ENCODE measurements at regions not wholly inside any gene's neighbourhood (a gene's known extent, or its start where the extent isn't known, plus 50 kb on each side); places are given as distances from the start of the nearest gene placed in this dataset.
A peak's percentile ranks its signal among the peaks of the same experiment; 100 is the strongest.

- DNase-seq (ENCODE audit: low read depth, low spot score) = no peak
- no peak overlapping the region for H3K4me3 ChIP-seq (ENCODE audit: low read length)
Measured at GRCh38 chr22:47839595-47840227, 1077.3 kb downstream of the TBC1D22A start.

DNA sequence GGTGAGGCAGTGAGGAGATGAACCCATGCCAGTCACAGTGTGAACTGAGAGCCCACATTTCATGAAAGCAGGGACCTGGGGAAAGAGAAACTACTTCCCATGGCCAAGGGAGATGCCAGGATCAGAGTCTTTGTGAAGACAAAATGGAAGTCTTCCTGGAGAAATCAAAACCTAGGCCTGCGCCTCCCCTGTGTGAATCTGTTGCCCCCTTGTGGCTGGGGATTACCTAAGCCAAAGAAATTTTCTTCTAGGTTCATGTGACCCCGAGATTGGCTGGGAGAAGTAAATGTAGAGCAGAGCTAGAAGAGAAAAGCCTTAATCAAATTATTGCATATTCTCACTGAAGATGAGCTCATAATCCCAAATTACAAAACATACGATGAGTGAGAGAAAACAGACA, 1075.3 kb downstream of the TBC1D22A start:
- H3K4me3 ChIP-seq (ENCODE audit: low read length) = no peak overlapping the region
- peak; percentile 44 for DNase-seq (ENCODE audit: low read depth, low spot score)

DNA sequence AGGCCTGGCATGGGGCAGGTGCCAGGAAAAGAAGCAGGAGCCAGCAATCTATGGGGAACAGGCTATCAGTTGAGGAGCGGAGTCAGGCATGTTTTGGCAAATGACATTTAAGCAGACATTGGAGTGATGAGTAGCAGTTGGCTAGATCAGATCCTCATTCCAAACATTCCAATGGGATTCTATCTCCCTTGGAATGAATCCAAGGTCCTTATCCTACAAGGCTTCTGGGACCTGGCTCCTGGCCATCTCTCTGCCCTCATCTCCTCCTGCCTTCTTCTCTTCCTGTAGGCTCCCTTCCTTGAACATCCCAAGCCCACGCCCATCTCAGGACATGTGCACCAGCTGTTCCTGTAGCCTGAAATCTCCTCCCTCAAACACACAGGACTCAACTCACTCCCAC, 1074.5 kb downstream of the TBC1D22A start:
- H3K4me3 ChIP-seq (ENCODE audit: low read length) = no peak overlapping the region
- no peak for DNase-seq (ENCODE audit: low read depth, low spot score)

GRCh38 chr22:47835726-47836125, 1073.3 kb downstream of the TBC1D22A start:
- DNase-seq (ENCODE audit: low read depth, low spot score) = peak; percentile 26
- H3K4me3 ChIP-seq (ENCODE audit: low read length) = no peak overlapping the region

DNA sequence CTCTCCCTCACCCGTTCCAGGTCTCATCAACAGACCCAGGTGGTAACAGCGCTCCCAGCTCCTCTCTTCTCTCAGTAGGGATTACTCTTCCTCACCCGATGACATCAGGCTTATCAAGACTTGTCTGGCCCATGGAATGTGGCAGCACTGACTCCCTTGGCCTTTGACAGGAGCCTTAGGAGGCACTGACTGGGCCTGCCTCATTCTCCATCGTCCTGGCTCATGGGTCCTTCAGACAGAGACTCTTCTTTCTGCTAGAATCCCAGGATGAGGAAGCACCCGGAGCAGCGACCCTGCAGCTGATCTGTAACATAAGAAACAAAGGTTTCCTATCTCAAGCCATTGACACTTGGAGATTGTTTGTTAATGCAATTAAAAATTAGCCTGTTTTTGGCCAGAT, 1063.6 kb downstream of the TBC1D22A start:
- no peak for DNase-seq (ENCODE audit: low read depth, low spot score)
- H3K4me3 ChIP-seq (ENCODE audit: low read length) = no peak overlapping the region

DNA sequence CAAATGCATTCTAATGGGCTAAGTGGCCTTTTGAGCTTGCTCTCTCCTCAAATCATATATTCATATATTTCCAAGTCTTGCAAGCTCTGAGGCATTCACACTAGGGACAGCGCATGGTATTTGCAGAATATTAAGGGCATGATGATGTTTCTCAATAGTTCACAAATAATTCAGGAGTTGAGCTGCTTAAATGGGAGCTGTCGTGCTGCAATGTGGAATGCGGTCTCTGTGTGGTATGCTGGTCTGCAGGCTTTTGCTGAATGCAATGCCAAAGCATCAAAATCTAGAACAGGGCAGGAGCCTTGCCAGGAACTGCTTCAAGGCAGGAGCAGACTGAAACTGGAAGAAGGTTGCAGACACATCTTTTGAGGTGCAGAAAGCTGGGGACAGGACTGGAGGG, 1060.0 kb downstream of the TBC1D22A start:
- DNase-seq (ENCODE audit: low read depth, low spot score) = no peak
- no peak overlapping the region for H3K4me3 ChIP-seq (ENCODE audit: low read length)

DNA sequence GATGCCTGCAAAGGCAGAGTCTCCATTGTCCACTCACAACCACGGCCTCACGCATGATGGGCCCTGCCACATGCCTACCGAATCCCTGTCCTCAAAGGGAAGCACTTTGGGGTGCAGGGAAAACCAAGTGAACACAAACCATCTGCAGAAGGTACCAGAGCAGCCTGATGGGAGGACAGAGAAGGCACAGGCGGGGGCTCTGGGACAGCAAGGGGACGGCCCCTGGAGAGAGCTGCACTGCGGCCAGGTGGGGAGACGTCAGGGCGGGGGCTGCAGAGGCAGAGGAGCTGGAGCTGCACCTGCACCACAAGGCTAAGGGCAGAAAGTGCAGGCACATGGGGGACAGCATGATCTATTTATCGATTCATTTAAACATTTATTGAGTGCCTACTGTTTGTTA, 1056.0 kb downstream of the TBC1D22A start:
- DNase-seq (ENCODE audit: low read depth, low spot score) = no peak
- H3K4me3 ChIP-seq (ENCODE audit: low read length) = no peak overlapping the region

- DNase-seq (ENCODE audit: low read depth, low spot score) = no peak
- no peak overlapping the region for H3K4me3 ChIP-seq (ENCODE audit: low read length)
Measured at GRCh38 chr22:47817380-47817779, 1054.9 kb downstream of the TBC1D22A start.

DNA sequence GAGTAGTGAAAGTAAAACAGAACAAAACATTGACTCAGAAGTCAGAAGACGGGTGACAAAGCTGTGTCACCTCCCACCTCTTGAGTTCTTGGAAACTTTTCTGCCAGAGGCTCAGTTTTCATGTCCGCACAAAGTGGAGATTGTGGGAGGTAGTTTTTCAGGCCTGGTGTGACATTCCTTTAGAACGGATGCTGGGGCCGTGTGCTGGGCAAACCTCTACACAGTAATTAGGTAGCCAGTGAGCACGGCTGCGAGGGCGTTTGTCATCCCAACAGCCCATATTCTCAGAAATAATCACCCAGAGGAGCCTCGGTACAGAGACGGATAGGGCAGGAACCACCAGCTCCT, 1054.4 kb downstream of the TBC1D22A start:
- no peak for DNase-seq (ENCODE audit: low read depth, low spot score)
- H3K4me3 ChIP-seq (ENCODE audit: low read length) = no peak overlapping the region

DNA sequence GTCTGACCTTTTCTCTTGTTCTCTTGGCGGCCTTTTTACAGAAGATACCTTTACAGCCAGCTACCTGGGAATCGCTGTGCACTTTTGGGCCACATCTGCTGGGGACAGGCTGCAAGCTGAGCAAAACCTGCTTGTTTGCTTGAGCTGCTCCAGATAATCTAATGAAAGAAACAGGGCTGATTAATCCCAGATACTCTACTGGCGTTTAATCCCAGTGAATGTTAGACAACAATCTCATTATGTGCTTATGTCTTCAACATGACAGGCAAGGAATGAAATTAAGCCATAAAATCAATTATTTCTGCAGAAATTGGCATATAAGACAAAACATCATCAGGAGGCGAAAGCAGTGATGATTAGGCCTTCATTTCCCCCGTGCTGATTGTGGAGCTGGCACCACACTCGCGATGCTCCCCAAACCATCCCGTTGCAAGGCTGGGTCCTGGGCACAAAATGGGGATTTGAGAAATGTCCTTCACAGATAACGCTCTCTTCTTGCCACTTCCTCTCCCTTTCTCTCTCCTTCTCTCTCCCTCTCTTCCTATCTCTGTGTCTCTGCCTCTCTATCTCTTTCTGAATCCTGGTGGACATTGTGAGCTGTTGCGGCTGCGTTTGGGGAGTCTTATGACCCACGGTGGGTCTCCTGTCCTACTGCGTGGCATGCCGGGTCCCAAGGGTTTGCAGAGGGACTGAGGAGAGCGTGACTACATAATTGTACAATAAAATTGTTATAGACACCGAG, 1053.8 kb downstream of the TBC1D22A start:
- H3K4me3 ChIP-seq (ENCODE audit: low read length) = no peak overlapping the region
- DNase-seq (ENCODE audit: low read depth, low spot score) = no peak

DNA sequence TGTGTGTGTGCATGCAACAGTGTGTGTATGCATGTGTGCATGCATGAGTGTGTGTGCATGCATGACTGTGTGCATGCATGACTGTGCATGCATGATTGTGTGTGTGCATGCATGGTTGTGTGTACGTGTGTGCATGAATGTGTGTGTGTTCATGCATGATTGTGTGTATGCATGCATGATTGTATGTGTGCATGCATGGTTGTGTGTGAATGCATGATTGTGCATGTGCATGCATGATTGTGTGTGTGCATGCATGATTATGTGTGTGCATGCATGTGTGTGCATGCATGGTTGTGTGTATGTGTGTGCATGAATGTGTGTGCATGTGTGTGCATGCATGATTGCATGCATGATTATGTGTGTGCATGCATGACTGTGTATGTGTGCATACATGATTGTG, 1052.0 kb downstream of the TBC1D22A start:
- no peak overlapping the region for H3K4me3 ChIP-seq (ENCODE audit: low read length)
- DNase-seq (ENCODE audit: low read depth, low spot score) = no peak

DNA sequence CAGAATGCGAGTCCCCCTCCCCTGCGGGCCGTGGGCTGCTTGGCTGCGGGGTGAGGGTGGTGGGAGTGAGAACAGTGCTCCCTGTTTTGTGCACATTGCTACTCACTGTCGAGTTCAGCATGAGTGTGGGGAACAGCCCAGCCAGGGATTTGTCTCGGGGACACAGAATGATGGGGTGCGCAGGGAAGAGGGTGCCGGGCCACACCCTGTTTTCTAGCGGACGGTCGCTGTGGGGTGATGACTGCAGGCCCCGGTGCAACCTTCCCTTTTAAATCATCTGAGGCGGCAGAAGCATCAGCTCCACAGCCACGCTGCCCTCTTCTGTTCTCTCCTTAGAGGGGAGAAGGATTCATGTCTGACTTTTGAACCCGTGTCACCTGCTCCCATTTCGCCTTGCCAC, 1051.2 kb downstream of the TBC1D22A start:
- no peak overlapping the region for H3K4me3 ChIP-seq (ENCODE audit: low read length)
- DNase-seq (ENCODE audit: low read depth, low spot score) = no peak

DNA sequence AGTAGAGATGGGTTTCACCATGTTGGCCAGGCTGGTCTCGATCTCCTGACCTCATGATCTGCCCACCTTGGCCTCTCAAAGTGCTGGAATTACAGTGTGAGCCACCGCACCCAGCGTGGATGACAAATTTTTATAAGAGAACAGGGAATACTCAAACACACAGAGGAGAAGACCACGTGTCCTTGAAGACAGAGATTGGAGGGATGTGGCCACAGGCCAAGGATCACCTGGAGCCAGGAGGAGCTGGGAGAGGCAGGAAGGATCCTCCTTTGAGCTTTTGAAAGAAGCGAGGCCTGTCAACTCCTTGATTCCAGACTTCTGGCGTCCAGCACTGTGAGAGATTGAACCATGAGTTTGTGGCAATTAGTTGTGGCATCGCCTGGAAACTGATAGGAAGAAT, 1049.5 kb downstream of the TBC1D22A start:
- no peak for DNase-seq (ENCODE audit: low read depth, low spot score)

DNA sequence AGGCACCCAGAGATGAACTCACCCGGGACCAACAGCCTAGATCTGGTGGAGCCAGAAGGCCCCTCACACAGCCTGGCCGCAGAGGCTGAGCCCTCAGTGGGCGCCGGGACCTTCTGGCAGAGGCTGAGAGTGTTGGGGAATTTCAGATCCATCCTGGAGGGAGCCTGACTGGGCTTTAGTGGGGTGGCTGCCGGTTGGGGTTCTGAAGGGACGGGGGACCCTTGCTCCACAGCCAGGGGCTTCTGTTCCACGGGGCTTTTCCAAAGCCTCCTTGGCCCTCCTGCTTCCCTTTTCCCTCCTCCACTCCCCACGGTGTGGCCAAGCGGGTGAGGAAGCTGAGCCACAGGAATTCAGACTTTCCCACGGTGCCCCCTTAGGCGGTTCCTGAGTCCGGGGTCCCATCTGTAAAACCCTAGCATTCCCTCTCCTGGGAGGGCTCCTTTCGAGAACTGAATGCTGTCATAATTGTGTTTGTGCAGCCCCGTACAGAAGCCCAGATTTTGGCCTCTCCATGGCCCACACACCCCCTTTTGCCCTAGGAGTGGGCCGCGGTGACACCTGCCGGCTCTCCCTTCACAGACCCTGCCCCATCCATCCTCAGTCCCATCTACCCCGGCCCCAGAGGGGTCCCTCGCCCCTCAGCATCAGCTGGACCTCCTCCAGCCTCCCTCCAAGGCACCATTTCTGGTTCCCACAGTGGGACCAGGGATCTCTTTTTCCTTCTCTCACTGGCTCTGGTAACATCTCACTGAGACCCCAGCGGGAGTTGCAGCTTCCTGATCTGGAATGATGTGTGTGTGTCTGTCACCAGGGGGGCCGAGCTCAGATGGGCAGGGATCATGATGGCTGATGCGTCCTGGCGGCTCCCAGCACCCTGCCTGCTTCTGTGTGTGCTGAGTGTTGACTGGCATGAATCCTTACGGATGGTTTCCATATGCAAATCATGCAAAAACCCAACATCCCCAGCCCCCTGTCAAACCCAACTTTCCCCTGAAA, 1048.4 kb downstream of the TBC1D22A start:
- H3K4me3 ChIP-seq (ENCODE audit: low read length) = no peak overlapping the region

More for the DNA sequence above, 1049.5 kb downstream of the TBC1D22A start:
- no peak overlapping the region for H3K4me3 ChIP-seq (ENCODE audit: low read length)

DNA sequence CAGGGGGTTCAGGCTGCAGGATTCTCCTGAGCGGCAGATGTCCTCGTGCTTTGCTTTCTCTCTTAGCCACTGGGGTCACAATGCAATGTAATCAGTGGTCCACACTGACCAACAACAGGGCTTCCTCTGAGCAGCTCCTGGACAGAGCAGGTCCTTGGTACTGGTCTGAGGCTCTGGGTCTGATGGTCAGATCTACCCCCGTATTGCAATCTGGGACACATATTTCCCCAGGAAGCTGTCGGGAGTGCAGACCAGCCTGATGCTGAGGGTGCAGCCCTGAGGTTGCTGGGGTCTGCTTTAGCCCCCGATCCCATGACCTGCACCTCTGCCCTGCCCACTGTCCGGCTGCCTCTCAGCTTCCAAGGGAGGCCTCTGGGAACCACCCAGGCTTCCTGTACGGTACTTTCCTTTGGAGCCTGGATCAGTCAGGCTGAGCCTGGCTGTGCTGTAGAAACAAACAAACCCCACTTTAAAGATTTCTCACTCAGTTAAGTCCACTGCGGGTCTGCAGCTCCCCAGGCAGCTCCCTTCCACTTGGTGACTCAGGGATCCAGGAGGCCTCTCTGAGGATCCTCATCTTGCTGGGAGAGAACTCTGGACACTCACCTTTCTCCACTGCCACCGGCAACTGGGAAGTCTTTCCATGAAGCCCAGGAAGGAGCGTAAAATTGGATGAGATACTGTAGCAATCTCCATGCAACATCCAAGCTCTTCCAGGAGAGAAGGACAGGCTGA, 1046.6 kb downstream of the TBC1D22A start:
- H3K4me3 ChIP-seq (ENCODE audit: low read length) = no peak overlapping the region
- no peak for DNase-seq (ENCODE audit: low read depth, low spot score)

More for the DNA sequence above, 1048.4 kb downstream of the TBC1D22A start:
- DNase-seq (ENCODE audit: low read depth, low spot score) = no peak

DNA sequence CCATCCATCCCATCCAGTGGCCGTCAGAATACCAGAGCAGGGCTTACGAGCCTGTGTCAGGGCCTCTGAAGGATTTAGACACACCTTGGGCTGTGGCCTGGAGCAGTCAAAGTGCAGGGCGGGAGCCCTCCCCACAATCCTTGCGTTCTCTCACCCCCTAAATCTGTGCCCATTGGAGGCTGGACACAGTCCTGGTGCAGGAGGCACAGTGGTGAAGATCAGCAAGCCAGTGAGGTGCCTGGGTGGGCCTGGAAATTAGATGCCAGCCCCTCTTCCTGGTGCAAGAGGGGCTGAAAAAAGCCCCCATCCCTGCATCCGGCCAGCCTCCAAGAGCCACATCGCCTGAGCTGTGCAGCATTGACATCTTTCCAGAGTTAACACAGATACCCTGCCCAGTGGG, 1045.8 kb downstream of the TBC1D22A start:
- DNase-seq (ENCODE audit: low read depth, low spot score) = no peak
- no peak overlapping the region for H3K4me3 ChIP-seq (ENCODE audit: low read length)

- no peak overlapping the region for H3K4me3 ChIP-seq (ENCODE audit: low read length)
- DNase-seq (ENCODE audit: low read depth, low spot score) = no peak
Measured at GRCh38 chr22:47807506-47807905, 1045.1 kb downstream of the TBC1D22A start.

DNA sequence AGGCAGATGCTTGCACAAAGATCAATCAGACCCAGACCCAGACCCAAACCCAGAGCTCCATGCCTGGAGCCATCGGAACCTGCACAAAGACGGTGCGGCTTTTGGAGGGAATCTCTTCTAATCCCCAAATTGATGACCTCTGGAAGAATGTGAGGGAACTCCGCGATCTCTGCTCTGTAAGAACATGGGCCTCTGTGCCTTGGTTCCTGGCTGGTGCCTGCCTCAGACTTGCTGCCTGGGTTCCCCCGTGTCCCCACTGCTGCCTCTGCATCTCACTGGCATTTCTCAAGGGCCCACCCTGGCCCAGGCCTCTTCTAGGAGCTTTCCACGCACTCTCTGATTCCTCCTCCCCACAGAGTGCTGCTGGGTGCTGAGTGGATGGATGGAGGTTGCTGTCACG, 1044.4 kb downstream of the TBC1D22A start:
- H3K4me3 ChIP-seq (ENCODE audit: low read length) = no peak overlapping the region
- no peak for DNase-seq (ENCODE audit: low read depth, low spot score)

- no peak for DNase-seq (ENCODE audit: low read depth, low spot score)
- H3K4me3 ChIP-seq (ENCODE audit: low read length) = no peak overlapping the region
Measured at GRCh38 chr22:47805394-47805935, 1043.0 kb downstream of the TBC1D22A start.

All from Jurkat, Clone E6-1 (cell line).